ENCODE measurements at regions not wholly inside any gene's neighbourhood (a gene's known extent, or its start where the extent isn't known, plus 50 kb on each side); places are given as distances from the start of the nearest gene placed in this dataset.

- TF ChIP-seq CTCF (IDR thresholded peaks at IDR 0.05; ENCODE audit: insufficient read depth, low read depth, low read length) (no peak), EZH2 (IDR thresholded peaks at IDR 0.05; ENCODE audit: insufficient read depth, low read length) (no peak)
Measured at GRCh38 chr10:4532467-4532866, 293.5 kb upstream of the AKR1E2 start.
